Gastrocnemius medialis (tissue), 4 donors: ENCODE measurements at regions not wholly inside any gene's neighbourhood (a gene's known extent, or its start where the extent isn't known, plus 50 kb on each side); places are given as distances from the start of the nearest gene placed in this dataset.

Experiments used
- CTCF ChIP-seq, 5 experiments: fragments of 450-650 bp in 3 of 5; fragments of 200-600 bp in 2 of 5; sonication (generic) in 2 of 5; IDR thresholded peaks in 4 of 5; conservative IDR thresholded peaks in 1 of 5; 1 replicate in 4 of 5; 2 replicates in 1 of 5; pipeline ENCODE4 v1.5.1; 2016 to 2019; ENCODE audit warnings: antibody characterized with exemption in 5 of 5, mild to moderate bottlenecking in 3 of 5, moderate library complexity in 3 of 5
- POLR2A ChIP-seq, 2 donors: fragments of 450-650 bp; IDR thresholded peaks; one replicate each; pipeline ENCODE4 v1.6.1; 2017; ENCODE audit warnings: antibody characterized with exemption in 2 of 2, mild to moderate bottlenecking in 2 of 2, moderate library complexity in 2 of 2

GRCh38 chr1:14309984-14310383 is 288.5 kb upstream of the KAZN start:
- TF ChIP-seq CTCF (IDR thresholded peaks at IDR 0.05 in 4 of 5, conservative IDR thresholded peaks at IDR 0.05 in 1 of 5) (no peak), POLR2A (IDR thresholded peaks at IDR 0.05) (no peak)
